HL-60/S4 treated with phorbol 12-myristate 13-acetate at 8.2 ng/mL for 4 days and 3 days (cell line): ENCODE measurements at regions not wholly inside any gene's neighbourhood (a gene's known extent, or its start where the extent isn't known, plus 50 kb on each side); places are given as distances from the start of the nearest gene placed in this dataset.

Experiments
- in situ Hi-C: fragments of 300-500 bp; cut with MboI; formaldehyde crosslinking; loops from 2 replicates; pipeline ENCODE4 v1.15.0; 2022; ENCODE audit warnings: low sequenced_read_pairs

- in situ Hi-C loops, result no loop called here
These were observed 1153.3 kb upstream of the TMEFF2 start for GRCh38 chr2:193348055-193348454.

DNA sequence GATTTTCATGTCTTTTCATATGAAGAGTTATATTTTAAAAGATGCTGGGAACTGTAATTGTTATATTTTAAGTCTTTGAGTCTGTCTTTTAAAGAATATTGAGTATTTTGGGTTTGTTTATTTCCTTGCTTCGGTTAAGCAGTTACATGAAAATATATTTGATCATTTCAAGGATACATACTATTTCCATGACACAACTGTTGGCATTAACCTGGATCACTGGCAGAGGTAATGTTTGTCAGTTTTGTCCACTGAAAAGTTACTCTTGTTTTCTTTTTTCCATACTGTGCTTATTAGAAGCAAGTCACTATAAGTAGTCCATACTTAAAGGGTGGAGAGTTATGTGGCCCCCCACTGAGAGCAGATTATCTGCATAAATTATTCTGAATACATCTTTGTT, 1142.0 kb upstream of the TMEFF2 start:
- in situ Hi-C loops, result no loop called here

DNA sequence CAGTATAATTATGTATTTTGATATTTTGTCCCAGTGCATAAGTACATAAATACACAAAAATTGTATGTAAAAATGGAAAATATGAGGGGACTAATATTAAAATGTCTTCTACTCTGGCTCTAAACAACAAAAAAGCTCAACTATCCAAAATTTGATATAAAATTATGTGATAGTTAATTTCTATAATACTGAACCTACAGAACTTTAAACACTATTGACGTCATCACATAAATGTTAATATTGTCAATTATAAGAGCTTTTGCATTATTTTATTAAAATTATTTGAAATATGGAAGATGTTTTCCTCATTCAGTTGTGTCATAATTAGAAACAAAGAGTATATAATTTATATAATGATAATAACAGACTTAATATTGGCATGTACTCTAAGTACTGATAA, 1139.7 kb upstream of the TMEFF2 start:
- in situ Hi-C loops, result no loop called here

DNA sequence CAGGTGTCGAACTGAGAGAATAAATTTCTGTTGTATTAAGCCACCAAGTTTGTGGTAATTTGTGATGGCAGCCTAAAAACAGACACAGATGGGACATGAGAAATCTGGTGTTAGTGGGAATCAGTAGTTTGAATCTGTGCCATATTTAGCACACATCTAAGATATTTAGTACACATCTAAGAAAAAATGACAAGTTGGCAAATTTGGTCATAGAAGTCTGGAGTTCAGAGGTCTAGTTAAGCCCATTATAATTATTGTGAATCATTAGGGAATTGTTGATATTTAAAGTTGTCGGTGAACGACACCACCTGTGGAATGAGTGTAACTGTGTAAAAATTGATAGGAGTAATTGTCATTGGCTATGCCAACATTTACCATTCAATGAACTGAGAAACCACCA, 1138.8 kb upstream of the TMEFF2 start:
- in situ Hi-C loops, result no loop called here

GRCh38 chr2:193332941-193333340, 1138.2 kb upstream of the TMEFF2 start:
- in situ Hi-C loops, result no loop called here

- in situ Hi-C loops, result no loop called here
These were observed 1136.9 kb upstream of the TMEFF2 start for GRCh38 chr2:193331676-193332075.

- in situ Hi-C loops, result no loop called here
These were observed 1131.6 kb upstream of the TMEFF2 start for GRCh38 chr2:193326296-193326695.

- in situ Hi-C loops, result no loop called here
These were observed 1120.8 kb upstream of the TMEFF2 start for GRCh38 chr2:193315428-193316091.

DNA sequence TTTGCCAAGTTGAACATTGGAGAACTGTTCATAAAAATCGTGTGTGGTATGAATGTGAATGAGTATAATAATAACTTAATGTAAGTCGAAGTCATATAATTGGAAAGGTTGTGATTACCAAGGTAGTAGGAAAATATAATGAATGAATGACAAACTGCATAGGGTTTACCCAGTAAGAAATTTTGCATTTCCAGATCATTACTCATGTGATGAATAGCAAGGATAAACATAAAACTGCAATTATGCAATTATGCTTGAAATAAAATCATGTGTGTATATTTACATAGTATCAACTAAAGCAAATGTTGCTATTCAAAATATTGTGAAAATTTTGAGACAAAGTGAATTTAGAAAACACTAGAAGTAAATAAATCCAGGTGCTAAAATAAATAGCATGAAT, 1108.7 kb upstream of the TMEFF2 start:
- in situ Hi-C loops, result no loop called here

DNA sequence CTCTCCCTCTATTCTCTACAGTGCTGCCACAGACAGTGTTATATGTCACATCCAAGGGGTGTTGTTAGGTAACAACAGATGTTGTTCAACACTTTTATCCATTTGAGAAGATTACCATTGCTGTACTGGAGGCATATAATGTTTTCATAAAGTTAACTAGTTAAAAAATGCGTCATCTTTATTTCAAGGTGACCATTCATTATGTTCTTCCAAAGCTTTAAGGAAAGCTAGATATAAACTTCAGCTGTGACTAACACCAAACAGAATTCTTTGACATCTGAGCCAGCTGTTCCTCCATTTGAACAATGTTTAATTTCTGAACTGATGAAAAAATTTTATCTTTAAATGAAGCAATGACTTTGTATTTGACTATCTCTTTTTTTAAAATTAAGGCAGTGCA, 1099.6 kb upstream of the TMEFF2 start:
- in situ Hi-C loops, result no loop called here

- in situ Hi-C loops, result no loop called here
These were observed 1084.6 kb upstream of the TMEFF2 start for GRCh38 chr2:193279361-193279760.

GRCh38 chr2:193276988-193277387, 1082.3 kb upstream of the TMEFF2 start:
- in situ Hi-C loops, result no loop called here

- in situ Hi-C loops, result no loop called here
These were observed 1081.8 kb upstream of the TMEFF2 start for GRCh38 chr2:193276560-193276959.

- in situ Hi-C loops, result no loop called here
These were observed 1081.3 kb upstream of the TMEFF2 start for GRCh38 chr2:193276069-193276468.

GRCh38 chr2:193272011-193272410, 1077.3 kb upstream of the TMEFF2 start:
- in situ Hi-C loops, result no loop called here

DNA sequence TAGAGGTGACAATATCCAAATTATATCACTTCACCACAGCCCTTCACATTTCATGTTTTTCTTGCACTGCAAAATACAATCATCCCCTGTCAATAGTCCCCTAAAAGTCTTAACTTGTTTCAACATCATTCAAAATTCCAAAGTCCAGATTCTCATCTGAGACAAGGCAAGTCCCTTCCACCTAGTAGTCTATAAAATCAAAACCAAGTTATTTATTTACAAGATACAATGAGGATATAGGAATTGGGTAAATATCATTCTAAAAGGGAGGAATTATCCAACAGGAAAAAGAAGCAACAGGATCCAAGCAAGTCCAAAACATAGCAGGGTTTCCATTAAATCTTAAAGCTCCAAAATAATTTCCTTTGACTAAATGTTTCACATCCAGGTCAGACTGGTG, 1076.1 kb upstream of the TMEFF2 start:
- in situ Hi-C loops, result no loop called here

GRCh38 chr2:193267496-193268002, 1072.8 kb upstream of the TMEFF2 start:
- in situ Hi-C loops, result no loop called here

DNA sequence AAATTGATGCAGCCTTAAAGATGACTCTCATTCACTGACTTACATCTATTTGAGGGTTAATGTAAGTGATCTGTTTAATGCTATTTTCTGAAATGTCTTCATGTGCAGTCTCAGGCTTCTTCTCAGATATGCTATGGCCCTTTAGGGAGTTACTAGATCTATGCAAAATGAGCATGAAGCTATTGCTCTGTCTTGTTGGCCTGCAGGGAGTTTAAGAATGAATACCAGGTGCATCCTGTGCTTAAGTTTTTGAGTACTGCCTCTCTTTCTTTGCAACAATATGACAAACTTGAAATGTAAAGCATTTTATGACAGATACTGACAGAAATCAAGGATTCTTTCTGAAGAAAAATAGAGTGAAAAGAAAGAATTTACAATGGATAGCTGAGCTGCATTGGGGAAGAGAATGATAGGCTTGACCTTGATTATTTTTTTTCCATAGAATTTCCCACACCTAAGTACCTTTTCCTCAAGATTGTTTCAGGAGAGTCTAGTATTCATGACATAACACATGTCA, 1058.3 kb upstream of the TMEFF2 start:
- in situ Hi-C loops, result no loop called here

- in situ Hi-C loops, result no loop called here
These were observed 1057.2 kb upstream of the TMEFF2 start for GRCh38 chr2:193251909-193252308.

DNA sequence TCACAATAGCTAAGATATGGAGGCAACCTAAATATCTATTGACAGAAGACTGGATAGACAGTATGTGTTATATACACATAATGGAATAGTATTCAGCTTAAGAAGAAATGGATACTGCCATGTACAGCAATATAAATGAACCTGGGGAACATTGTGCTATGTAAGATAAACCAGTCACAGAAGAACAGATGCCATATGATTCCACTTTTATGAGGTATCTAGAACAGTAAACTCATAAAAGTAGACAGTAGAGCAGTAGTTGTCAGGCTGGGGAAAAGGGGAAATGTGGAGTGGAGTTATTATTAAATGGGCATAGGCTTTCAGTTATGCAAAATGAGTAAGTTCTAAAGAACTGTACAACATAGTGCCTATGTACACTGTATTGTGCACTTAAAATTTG, 1055.7 kb upstream of the TMEFF2 start:
- in situ Hi-C loops, result no loop called here

DNA sequence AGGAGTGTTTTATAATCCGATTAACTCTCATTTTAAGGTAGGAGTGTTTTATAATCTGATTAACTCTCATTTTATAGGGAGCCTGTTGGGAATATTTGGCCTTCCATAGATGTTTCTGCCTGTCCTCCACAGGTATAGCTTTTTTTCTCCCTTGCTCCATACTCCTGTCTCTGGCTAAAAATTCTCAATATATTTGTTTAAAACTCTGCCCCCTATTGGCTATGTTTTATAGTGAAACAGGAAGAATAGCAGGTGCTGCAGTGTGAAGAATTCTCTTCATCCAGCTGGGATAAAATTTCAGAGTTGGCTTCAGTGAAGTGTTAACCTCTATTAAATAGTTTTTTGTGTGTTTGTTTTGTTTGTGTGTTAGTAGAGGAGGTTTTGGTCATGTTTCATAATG, 1046.0 kb upstream of the TMEFF2 start:
- in situ Hi-C loops, result no loop called here

DNA sequence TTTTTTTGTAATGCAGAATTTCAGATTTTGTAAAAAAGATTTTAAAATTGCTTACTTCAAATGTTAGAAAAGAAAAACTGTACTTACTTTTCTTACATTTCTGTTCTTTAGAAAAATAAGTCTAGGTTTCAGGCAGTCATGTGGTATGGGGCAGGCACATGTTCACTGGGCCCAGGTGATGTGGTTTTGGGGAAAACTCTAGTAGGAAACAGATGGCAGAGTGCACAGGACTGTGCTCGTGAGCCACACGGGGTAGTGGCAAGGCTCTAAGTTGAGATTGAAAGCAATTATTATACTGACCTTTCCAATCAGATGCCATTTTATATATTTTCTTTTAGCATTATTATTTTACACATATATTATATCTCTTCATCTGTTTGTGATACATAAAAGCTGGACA, 1036.9 kb upstream of the TMEFF2 start:
- in situ Hi-C loops, result no loop called here

- in situ Hi-C loops, result no loop called here
These were observed 1033.5 kb upstream of the TMEFF2 start for GRCh38 chr2:193228276-193228675.
